ENCODE measurements at regions not wholly inside any gene's neighbourhood (a gene's known extent, or its start where the extent isn't known, plus 50 kb on each side); places are given as distances from the start of the nearest gene placed in this dataset.

- Histone ChIP-seq H3K4me3 (no peak overlapping the region), H3K27ac (no peak overlapping the region), H3K27me3 (peaks cover 0 to 6% (median 0%) of the 10 kb centered on the region in 7 donors), H3K36me3 (no peaks in the 10 kb centered on the region), H3K4me1 (peaks cover 0 to 14% (median 3%) of the 10 kb centered on the region in 9 donors), H3K9me3 (no peaks in the 10 kb centered on the region)
- no peak for DNase-seq
- 5 to 13% methylated on average over 2 of the region's 2 CpGs for WGBS, 2 donors
- intact Hi-C loops (cut with DNase I) = loop anchor here in 1 of 10 donors (5.0 kb wide), 1 partner anchor 775 kb away; no protein-coding TSS in a partner anchor
- peak in 2 of 8 donors; percentile 61 to 62 for ATAC-seq
- TF ChIP-seq CTCF (IDR thresholded peaks at IDR 0.05) = no peak
Measured at GRCh38 chr2:175312137-175312536, 130.6 kb upstream of the ATP5MC3 start.

- Histone ChIP-seq H3K27ac (no peak overlapping the region), H3K36me3 (no peaks in the 10 kb centered on the region), H3K4me1 (peaks cover 0 to 14% (median 3%) of the 10 kb centered on the region in 9 donors), H3K4me3 (no peak overlapping the region), H3K27me3 (peaks cover 0 to 13% (median 0%) of the 10 kb centered on the region in 7 donors), H3K9me3 (no peaks in the 10 kb centered on the region)
- no peak for TF ChIP-seq CTCF (IDR thresholded peaks at IDR 0.05)
- no peak for DNase-seq
- intact Hi-C loops (cut with DNase I) = loop anchor here in 1 of 10 donors (5.0 kb wide), 1 partner anchor 776 kb away; no protein-coding TSS in a partner anchor
- ATAC-seq = no peak
- 70 to 87% methylated on average over 1 of the region's 1 CpG for WGBS, 2 donors
Measured at GRCh38 chr2:175310813-175311504, 129.4 kb upstream of the ATP5MC3 start.

GRCh38 chr2:175309799-175310198, 128.3 kb upstream of the ATP5MC3 start:
- Histone ChIP-seq H3K27me3 (peaks cover 0 to 13% (median 3%) of the 10 kb centered on the region in 7 donors), H3K4me1 (peaks cover 0 to 14% (median 3%) of the 10 kb centered on the region in 9 donors), H3K4me3 (no peak overlapping the region), H3K36me3 (no peaks in the 10 kb centered on the region), H3K27ac (no peak overlapping the region), H3K9me3 (no peaks in the 10 kb centered on the region)
- TF ChIP-seq CTCF (IDR thresholded peaks at IDR 0.05) = peak in 7 of 9 donors; percentile 30 to 56 (median 46)
- 53 to 59% methylated on average over 3 of the region's 3 CpGs for whole genome bisulfite sequencing, 2 donors
- DNase-seq = peak; percentile 6 to 16
- intact Hi-C loops (cut with DNase I) = loop anchor here in 1 of 10 donors (5.0 kb wide), 1 partner anchor 778 kb away; no protein-coding TSS in a partner anchor
- ATAC-seq = no peak

- Histone ChIP-seq H3K9me3 (no peaks in the 10 kb centered on the region), H3K27me3 (peaks cover 0 to 13% (median 4%) of the 10 kb centered on the region in 7 donors), H3K36me3 (no peaks in the 10 kb centered on the region), H3K27ac (no peak overlapping the region), H3K4me1 (peaks cover 0 to 14% (median 3%) of the 10 kb centered on the region in 9 donors), H3K4me3 (no peak overlapping the region)
- no peak for ATAC-seq
- 84 to 88% methylated on average over 4 of the region's 4 CpGs for WGBS, 2 donors
- no peak for DNase-seq
- intact Hi-C loops (cut with DNase I) = no loop called here
- TF ChIP-seq CTCF (IDR thresholded peaks at IDR 0.05) = no peak
Measured at GRCh38 chr2:175308005-175308404, 126.5 kb upstream of the ATP5MC3 start.
